PC-3 (cell line): ENCODE measurements at regions not wholly inside any gene's neighbourhood (a gene's known extent, or its start where the extent isn't known, plus 50 kb on each side); places are given as distances from the start of the nearest gene placed in this dataset.

ENCODE experiments used
- CTCF ChIP-seq: fragments of 300-600 bp; sonication (generic); conservative IDR thresholded peaks from 2 replicates; pipeline ENCODE4 v1.5.1; 2017; ENCODE audit warnings: antibody characterized with exemption, low read depth, mild to moderate bottlenecking, low read length
- EZH2 ChIP-seq: fragments of 300-600 bp; sonication (generic); IDR thresholded peaks from one replicate; pipeline ENCODE4 v1.6.1; 2017; ENCODE audit warnings: antibody characterized with exemption, mild to moderate bottlenecking, low read length; ENCODE audit not compliant: unreplicated experiment
- EZH2phosphoT487 ChIP-seq: fragments of 300-600 bp; sonication (generic); IDR thresholded peaks from 2 replicates; pipeline ENCODE4 v1.6.1; 2018; ENCODE audit warnings: mild to moderate bottlenecking, antibody characterized with exemption, low read length, borderline replicate concordance

GRCh38 chr5:66518753-66519152 is 77.4 kb upstream of the MAST4 start:
- TF ChIP-seq EZH2phosphoT487 (no peak), EZH2 (no peak), CTCF (no peak)
